NCI-H82 treated with DMSO at 0.1 percent for 48 hours (cell line): ENCODE measurements at regions not wholly inside any gene's neighbourhood (a gene's known extent, or its start where the extent isn't known, plus 50 kb on each side); places are given as distances from the start of the nearest gene placed in this dataset.

Experiments
- DNase-seq: peaks from one replicate; lab custom pipeline; 2025; ENCODE audit not compliant: unreplicated experiment; lab: John Stamatoyannopoulos, UW

- no peak for DNase-seq
Observed at GRCh38 chr9:135219676-135220600, 132.5 kb downstream of the OLFM1 start.

DNA sequence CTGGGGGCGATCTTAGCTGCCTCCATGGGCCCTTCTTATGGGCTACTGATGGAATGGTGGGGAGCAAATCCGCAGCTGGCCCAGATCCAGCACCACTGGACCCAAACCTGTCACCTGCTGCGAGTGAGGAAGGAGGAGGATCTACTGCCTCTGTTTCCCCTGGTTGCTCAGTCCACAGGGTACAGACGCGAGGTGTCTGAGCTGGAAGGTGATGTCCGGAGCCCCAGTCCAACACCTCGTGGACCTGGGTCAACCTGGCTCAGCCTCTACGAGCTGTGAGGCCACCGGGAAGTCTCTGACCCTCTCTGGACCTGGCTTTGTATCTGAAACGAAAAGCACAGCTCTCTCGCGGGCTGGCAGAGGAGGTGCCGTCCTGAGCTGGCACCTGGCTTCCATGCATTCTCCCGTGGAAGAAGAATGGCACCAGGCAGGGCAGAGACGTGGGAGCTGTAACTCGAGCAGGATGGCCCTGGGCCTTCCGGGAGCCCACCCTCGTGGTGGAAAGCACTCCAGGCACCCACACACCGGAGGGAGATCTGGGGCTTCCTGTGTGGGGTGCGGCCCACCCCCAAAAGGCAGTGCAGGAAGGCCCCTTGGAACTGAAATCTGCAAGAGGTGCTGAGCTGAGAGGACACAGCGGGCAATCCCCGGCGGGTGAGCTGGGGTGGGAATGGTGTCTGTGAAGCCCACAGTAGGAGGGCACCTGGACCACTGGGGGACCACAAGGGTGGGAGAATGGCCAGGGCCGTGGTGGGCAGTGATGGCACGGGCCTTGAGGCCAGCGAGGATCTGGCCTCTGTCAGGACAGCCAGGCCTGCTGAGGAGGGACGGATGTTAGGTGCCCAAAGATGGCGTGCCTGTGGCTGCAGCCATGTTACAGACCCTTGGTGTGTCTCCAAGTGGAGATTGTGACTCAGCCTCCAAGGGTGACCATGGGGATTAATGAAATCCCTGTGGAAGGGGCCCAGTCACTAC is 133.4 kb downstream of the OLFM1 start:
- no peak for DNase-seq

- no peak for DNase-seq
Observed at GRCh38 chr9:135221576-135221950, 134.1 kb downstream of the OLFM1 start.

- DNase-seq: no peak
Observed at GRCh38 chr9:135221951-135222631, 134.6 kb downstream of the OLFM1 start.

DNA sequence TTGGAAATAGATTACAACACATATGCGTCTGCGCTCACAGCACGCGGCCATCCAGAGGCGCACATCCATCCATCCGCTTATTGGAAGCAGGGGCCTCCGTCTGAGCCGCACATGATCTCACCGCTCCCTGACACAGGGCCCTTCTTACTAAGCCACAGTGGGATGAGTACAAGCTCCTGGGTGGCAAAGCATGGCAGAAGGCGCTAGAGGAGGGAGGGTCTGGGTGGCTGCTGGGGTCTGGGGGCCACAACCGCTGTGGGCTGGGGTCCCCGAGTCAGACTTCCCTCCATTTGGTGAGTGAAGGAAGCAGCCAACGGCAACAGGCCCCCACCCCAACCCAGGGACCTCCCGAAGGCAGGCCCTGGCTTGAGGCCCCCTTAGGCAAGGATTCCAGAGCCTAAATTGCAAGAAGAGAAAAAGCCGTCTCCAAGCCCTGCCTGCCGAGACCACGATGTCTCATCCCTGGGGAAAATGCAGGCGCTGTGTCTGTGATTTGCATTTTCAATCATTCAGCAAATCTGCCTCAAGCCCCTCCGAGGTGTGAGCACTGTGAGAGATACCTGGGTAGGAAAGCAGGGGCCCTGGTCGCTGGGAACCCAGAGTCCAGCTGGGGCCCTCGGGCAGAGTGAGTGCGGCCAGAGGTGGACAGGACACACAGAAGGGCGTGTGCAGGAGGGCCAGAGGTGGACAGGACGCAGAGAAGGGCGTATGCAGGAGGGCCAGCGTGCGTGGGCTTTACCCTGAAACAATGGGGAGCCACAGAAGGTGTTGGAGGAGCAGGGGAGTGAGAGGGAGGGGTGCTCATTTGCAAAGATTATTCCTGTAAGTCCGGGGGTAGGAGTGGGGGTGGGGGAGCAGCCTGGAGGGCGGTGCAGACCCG is 135.7 kb downstream of the OLFM1 start:
- DNase-seq: no peak

DNA sequence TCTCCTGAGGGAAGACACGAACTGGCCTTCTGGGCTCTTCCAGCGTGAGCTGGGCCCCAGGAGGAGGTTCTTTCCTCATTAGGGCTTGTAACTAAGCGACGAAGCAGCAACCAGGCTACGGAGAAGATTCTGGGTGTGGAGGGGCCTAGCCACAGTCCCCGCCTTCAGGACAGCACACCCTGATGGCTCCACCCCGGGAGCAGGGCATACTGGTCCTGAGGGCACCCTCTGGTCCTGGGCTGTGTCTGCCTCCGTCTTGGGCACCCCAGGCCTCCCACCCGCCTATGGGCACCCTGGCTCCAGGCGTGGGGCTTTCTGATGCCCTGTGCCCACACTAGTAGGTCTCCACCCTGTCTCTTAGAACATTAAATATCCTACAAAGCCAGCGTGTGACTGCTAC is 136.4 kb downstream of the OLFM1 start:
- DNase-seq: no peak

DNA sequence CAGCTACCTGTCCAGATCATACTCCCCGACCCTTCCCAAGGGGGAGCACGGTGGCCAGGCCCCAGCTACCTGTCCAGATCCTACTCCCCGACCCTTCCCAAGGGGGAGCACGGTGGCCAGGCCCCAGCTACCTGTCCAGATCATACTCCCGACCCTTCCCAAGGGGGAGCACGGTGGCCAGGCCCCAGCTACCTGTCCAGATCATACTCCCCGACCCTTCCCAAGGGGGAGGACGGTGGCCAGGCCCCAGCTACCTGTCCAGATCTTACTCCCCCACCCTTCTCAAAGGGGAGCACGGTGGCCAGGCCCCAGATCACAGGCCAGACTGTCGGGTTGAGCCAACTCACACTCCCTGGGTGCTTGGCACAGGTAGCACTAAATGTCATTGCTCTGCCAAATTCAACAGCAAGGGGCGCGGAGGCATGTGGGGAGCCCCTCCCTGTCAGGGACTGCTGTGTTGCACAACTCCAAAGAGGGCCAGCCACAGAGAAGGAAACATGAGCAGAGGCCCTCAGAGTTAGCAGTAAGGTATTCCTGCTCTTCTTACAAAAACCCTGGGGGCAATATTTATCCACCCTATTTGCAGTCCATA is 136.9 kb downstream of the OLFM1 start:
- no peak for DNase-seq

GRCh38 chr9:135224921-135225541 is 137.6 kb downstream of the OLFM1 start:
- DNase-seq: no peak

DNA sequence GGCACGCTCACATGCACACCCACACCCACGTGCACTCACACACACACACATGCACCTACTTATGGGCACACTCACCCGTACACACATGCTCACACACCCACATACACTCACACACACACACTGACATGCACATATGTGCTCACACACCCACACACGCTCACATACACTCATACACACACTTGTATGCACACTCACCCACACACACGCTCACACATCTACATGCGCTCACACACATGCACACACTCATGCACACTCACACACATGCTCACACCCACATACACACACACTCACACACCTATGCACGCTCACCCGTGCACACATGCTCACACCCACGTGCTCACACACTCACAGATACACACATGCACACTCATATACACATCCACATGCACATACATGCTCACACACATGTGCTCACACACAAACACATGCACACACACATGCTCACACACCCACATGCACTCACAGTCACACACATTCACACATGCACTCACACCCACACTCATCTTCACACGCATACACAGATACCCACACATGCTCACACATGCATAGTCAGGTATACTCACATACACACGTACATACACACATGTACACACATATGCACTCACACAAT is 138.3 kb downstream of the OLFM1 start:
- DNase-seq: no peak

- DNase-seq: no peak
Observed at GRCh38 chr9:135226369-135227050, 139.0 kb downstream of the OLFM1 start.

- DNase-seq: no peak
Observed at GRCh38 chr9:135227641-135228251, 140.3 kb downstream of the OLFM1 start.

GRCh38 chr9:135228345-135228982 is 141.0 kb downstream of the OLFM1 start:
- DNase-seq: no peak

DNA sequence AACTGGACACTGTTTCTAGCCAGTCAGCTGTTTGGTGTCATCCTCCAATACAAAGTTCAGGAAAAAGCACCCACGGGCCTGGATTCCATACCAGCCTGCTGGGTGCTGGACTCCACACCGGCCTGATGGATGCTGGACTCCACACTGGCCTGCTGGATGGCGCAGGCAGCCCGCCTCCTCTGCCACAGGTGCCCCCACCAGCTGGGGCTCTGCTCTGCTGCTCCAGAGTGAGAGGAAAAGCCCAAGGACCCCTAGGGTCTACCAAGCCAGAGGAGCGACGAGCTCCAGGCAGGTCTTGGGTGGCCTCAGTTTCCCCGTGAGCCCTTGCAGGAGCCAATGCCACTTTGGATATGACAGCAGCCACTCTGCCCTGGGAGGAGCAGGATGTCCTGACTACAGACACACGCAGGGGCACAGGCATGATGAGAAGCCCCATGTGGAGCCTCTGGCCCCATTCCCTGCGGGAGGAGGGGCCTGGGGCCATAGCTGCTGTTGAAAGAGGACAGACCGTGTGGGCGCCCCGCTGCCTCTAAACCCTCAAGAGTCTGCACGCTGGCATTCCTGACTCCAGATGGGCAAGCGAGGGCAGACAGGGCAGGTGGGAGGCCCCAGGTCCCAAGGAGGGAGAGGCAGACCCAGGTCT is 141.6 kb downstream of the OLFM1 start:
- no peak for DNase-seq

GRCh38 chr9:135229701-135230385 is 142.4 kb downstream of the OLFM1 start:
- no peak for DNase-seq

DNA sequence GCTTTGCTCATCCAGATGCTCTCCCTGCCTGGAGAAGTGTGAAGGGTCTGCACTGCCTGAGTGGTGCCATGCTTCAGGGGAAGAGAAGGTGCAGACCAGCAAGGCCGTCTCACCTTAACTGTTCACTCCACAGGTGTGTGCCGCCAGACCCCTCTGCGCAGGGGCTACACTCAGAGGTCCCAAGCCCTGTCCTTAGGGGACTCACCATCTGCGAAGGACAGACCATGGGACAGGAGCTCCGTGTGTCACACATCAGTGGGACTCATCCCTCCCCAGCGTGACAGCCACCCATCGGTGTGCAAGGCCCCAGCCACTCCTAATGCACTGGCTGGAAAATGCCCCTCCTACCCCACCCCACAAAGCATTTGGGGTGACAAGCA is 142.9 kb downstream of the OLFM1 start:
- DNase-seq: no peak

DNA sequence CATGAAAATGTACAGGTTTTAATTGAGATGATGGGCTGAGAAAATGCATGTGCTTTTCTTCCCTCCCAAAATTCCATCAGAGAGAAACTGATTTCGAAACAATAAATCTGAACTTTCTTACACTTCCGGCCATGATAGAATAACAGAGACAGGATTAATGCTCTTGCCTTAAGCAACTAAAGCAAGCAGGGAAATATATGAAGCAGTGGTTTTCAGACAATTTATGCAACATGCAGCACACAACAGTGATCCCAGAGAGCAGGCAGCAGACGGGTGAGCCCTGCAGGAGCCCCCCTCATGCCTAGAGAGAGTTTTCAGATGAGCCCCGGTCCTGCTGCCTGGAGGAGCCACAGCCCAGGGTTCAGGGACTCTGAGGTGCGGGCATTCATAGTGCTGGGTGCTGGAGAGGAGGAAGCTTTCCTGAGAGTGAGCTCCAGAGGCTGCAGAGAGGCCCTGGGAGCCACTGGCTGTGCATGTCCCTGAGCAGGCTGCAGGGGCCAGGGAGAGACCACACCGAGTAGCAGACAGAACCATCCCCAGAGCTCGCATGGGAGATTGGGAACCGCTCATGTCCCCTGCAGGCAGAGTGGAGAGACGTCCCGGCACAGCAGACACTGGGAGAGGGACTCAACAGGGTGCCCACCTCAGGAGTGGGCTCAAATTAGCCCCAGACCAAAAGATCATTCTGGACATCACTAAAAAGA is 143.5 kb downstream of the OLFM1 start:
- no peak for DNase-seq
